ENCODE measurements at regions not wholly inside any gene's neighbourhood (a gene's known extent, or its start where the extent isn't known, plus 50 kb on each side); places are given as distances from the start of the nearest gene placed in this dataset.
A peak's percentile ranks its signal among the peaks of the same experiment; 100 is the strongest.

- Mint-ChIP-seq H3K4me1 (ENCODE audit: low read depth) (peaks cover 15% of the 10 kb centered on the region), H3K4me3 (no peak overlapping the region), H3K9me3 (ENCODE audit: insufficient read depth) (no peaks in the 10 kb centered on the region), H3K27me3 (ENCODE audit: low read depth) (peaks cover 8% of the 10 kb centered on the region), H3K27ac (no peak overlapping the region), H3K36me3 (ENCODE audit: low read depth) (no peaks in the 10 kb centered on the region)
- ATAC-seq (no peak), DNase-seq (no peak)
- ChIA-PET POLR2A (interaction anchor here (1.0 kb wide), 1 partner anchor 74 kb away, joined by 3 read pairs; no protein-coding TSS in a partner anchor), CTCF (no interaction called here)
These were observed 74.0 kb upstream of the POMP start for GRCh38 chr13:28584873-28585381.

- ATAC-seq (no peak), DNase-seq (no peak)
- CTCF ChIA-PET = no interaction called here
- H3K9me3 Mint-ChIP-seq (ENCODE audit: insufficient read depth) = no peaks in the 10 kb centered on the region
- no peaks in the 10 kb centered on the region for H3K36me3 Mint-ChIP-seq (ENCODE audit: low read depth)
- POLR2A ChIA-PET = no interaction called here
- no peak overlapping the region for H3K4me3 Mint-ChIP-seq
- H3K4me1 Mint-ChIP-seq (ENCODE audit: low read depth) = peaks cover 15% of the 10 kb centered on the region
- peaks cover 8% of the 10 kb centered on the region for H3K27me3 Mint-ChIP-seq (ENCODE audit: low read depth)
- no peak overlapping the region for H3K27ac Mint-ChIP-seq
These were observed 75.3 kb upstream of the POMP start for GRCh38 chr13:28583651-28584091.

GRCh38 chr13:28582892-28583240, 76.1 kb upstream of the POMP start:
- ChIA-PET POLR2A (no interaction called here), CTCF (no interaction called here)
- H3K4me3 Mint-ChIP-seq = no peak overlapping the region
- H3K9me3 Mint-ChIP-seq (ENCODE audit: insufficient read depth) = no peaks in the 10 kb centered on the region
- peaks cover 8% of the 10 kb centered on the region for H3K27me3 Mint-ChIP-seq (ENCODE audit: low read depth)
- no peaks in the 10 kb centered on the region for H3K36me3 Mint-ChIP-seq (ENCODE audit: low read depth)
- ATAC-seq (no peak), DNase-seq (no peak)
- H3K27ac Mint-ChIP-seq = no peak overlapping the region
- H3K4me1 Mint-ChIP-seq (ENCODE audit: low read depth) = peaks cover 15% of the 10 kb centered on the region

GRCh38 chr13:28582225-28582891, 76.6 kb upstream of the POMP start:
- no peaks in the 10 kb centered on the region for H3K36me3 Mint-ChIP-seq (ENCODE audit: low read depth)
- H3K4me3 Mint-ChIP-seq = no peak overlapping the region
- no peaks in the 10 kb centered on the region for H3K9me3 Mint-ChIP-seq (ENCODE audit: insufficient read depth)
- ATAC-seq = no peak
- no peak for DNase-seq
- H3K27me3 Mint-ChIP-seq (ENCODE audit: low read depth) = peaks cover 8% of the 10 kb centered on the region
- H3K27ac Mint-ChIP-seq = no peak overlapping the region
- ChIA-PET POLR2A (no interaction called here), CTCF (no interaction called here)
- peaks cover 15% of the 10 kb centered on the region for H3K4me1 Mint-ChIP-seq (ENCODE audit: low read depth)

GRCh38 chr13:28581451-28581850, 77.5 kb upstream of the POMP start:
- Mint-ChIP-seq H3K27ac (no peak overlapping the region), H3K36me3 (ENCODE audit: low read depth) (no peaks in the 10 kb centered on the region), H3K9me3 (ENCODE audit: insufficient read depth) (no peaks in the 10 kb centered on the region), H3K4me3 (no peak overlapping the region), H3K27me3 (ENCODE audit: low read depth) (peaks cover 3% of the 10 kb centered on the region), H3K4me1 (ENCODE audit: low read depth) (peaks cover 15% of the 10 kb centered on the region)
- ChIA-PET POLR2A (no interaction called here), CTCF (no interaction called here)
- DNase-seq (no peak), ATAC-seq (no peak)

GRCh38 chr13:28579736-28580135, 79.2 kb upstream of the POMP start:
- ChIA-PET POLR2A (no interaction called here), CTCF (no interaction called here)
- Mint-ChIP-seq H3K9me3 (ENCODE audit: insufficient read depth) (no peaks in the 10 kb centered on the region), H3K27me3 (ENCODE audit: low read depth) (peaks cover 6% of the 10 kb centered on the region), H3K4me1 (ENCODE audit: low read depth) (peaks cover 10% of the 10 kb centered on the region), H3K36me3 (ENCODE audit: low read depth) (no peaks in the 10 kb centered on the region), H3K27ac (no peak overlapping the region), H3K4me3 (no peak overlapping the region)
- no peak for DNase-seq
- ATAC-seq = no peak

GRCh38 chr13:28579322-28579721, 79.6 kb upstream of the POMP start:
- ChIA-PET CTCF (no interaction called here), POLR2A (no interaction called here)
- Mint-ChIP-seq H3K4me3 (no peak overlapping the region), H3K9me3 (ENCODE audit: insufficient read depth) (no peaks in the 10 kb centered on the region), H3K36me3 (ENCODE audit: low read depth) (no peaks in the 10 kb centered on the region), H3K27ac (no peak overlapping the region), H3K27me3 (ENCODE audit: low read depth) (peaks cover 6% of the 10 kb centered on the region), H3K4me1 (ENCODE audit: low read depth) (peaks cover 14% of the 10 kb centered on the region)
- ATAC-seq (no peak), DNase-seq (no peak)

GRCh38 chr13:28576067-28576466, 81.1 kb upstream of the FLT1 start:
- H3K27ac Mint-ChIP-seq = no peak overlapping the region
- peaks cover 7% of the 10 kb centered on the region for H3K27me3 Mint-ChIP-seq (ENCODE audit: low read depth)
- DNase-seq (no peak), ATAC-seq (no peak)
- H3K4me3 Mint-ChIP-seq = no peak overlapping the region
- H3K36me3 Mint-ChIP-seq (ENCODE audit: low read depth) = no peaks in the 10 kb centered on the region
- peaks cover 6% of the 10 kb centered on the region for H3K4me1 Mint-ChIP-seq (ENCODE audit: low read depth)
- POLR2A ChIA-PET = interaction anchor here (0.5 kb wide), 1 partner anchor 48 kb away, joined by 3 read pairs; no protein-coding TSS in a partner anchor
- H3K9me3 Mint-ChIP-seq (ENCODE audit: insufficient read depth) = no peaks in the 10 kb centered on the region
- CTCF ChIA-PET = no interaction called here

GRCh38 chr13:28575200-28575599, 80.3 kb upstream of the FLT1 start:
- H3K36me3 Mint-ChIP-seq (ENCODE audit: low read depth) = no peaks in the 10 kb centered on the region
- no peaks in the 10 kb centered on the region for H3K9me3 Mint-ChIP-seq (ENCODE audit: insufficient read depth)
- ATAC-seq (no peak), DNase-seq (no peak)
- POLR2A ChIA-PET = no interaction called here
- H3K27ac Mint-ChIP-seq = no peak overlapping the region
- no peak overlapping the region for H3K4me3 Mint-ChIP-seq
- H3K27me3 Mint-ChIP-seq (ENCODE audit: low read depth) = peaks cover 7% of the 10 kb centered on the region
- CTCF ChIA-PET = no interaction called here
- peaks cover 6% of the 10 kb centered on the region for H3K4me1 Mint-ChIP-seq (ENCODE audit: low read depth)

- POLR2A ChIA-PET = no interaction called here
- CTCF ChIA-PET = no interaction called here
- Mint-ChIP-seq H3K36me3 (ENCODE audit: low read depth) (no peaks in the 10 kb centered on the region), H3K4me3 (no peak overlapping the region), H3K4me1 (ENCODE audit: low read depth) (peaks cover 6% of the 10 kb centered on the region), H3K9me3 (ENCODE audit: insufficient read depth) (no peaks in the 10 kb centered on the region), H3K27me3 (ENCODE audit: low read depth) (peaks cover 7% of the 10 kb centered on the region), H3K27ac (no peak overlapping the region)
- DNase-seq = peak; percentile 22
- no peak for ATAC-seq
These were observed 79.8 kb upstream of the FLT1 start for GRCh38 chr13:28574617-28575142.

- no peaks in the 10 kb centered on the region for H3K9me3 Mint-ChIP-seq (ENCODE audit: insufficient read depth)
- H3K4me1 Mint-ChIP-seq (ENCODE audit: low read depth) = peaks cover 6% of the 10 kb centered on the region
- H3K27ac Mint-ChIP-seq = no peak overlapping the region
- DNase-seq (no peak), ATAC-seq (no peak)
- H3K27me3 Mint-ChIP-seq (ENCODE audit: low read depth) = peaks cover 7% of the 10 kb centered on the region
- H3K36me3 Mint-ChIP-seq (ENCODE audit: low read depth) = no peaks in the 10 kb centered on the region
- ChIA-PET CTCF (no interaction called here), POLR2A (no interaction called here)
- H3K4me3 Mint-ChIP-seq = no peak overlapping the region
These were observed 78.9 kb upstream of the FLT1 start for GRCh38 chr13:28573595-28574373.

- Mint-ChIP-seq H3K36me3 (ENCODE audit: low read depth) (no peaks in the 10 kb centered on the region), H3K9me3 (ENCODE audit: insufficient read depth) (no peaks in the 10 kb centered on the region), H3K4me1 (ENCODE audit: low read depth) (peaks cover 6% of the 10 kb centered on the region), H3K27ac (no peak overlapping the region), H3K27me3 (ENCODE audit: low read depth) (peaks cover 7% of the 10 kb centered on the region), H3K4me3 (no peak overlapping the region)
- no peak for ATAC-seq
- ChIA-PET CTCF (no interaction called here), POLR2A (no interaction called here)
- no peak for DNase-seq
These were observed 77.9 kb upstream of the FLT1 start for GRCh38 chr13:28572871-28573270.

Measured in activated CD8-positive, alpha-beta T cell treated with anti-CD3 and anti-CD28 coated beads, Interleukin-2, amount 10 ng/mL, durations not matched to agents 7 days and 5 days (primary cell).